Fibroblast of lung (primary cell): ENCODE measurements at regions not wholly inside any gene's neighbourhood (a gene's known extent, or its start where the extent isn't known, plus 50 kb on each side); places are given as distances from the start of the nearest gene placed in this dataset.

ENCODE experiments used
- DNase-seq, 2 donors: peaks; one replicate each; pipeline versions ENCODE4 v3.0.0 to v3.0.0-alpha.2; 2010; ENCODE audit warnings: low read depth in 2 of 2
- H2AFZ ChIP-seq: 2 replicates; pipeline ENCODE4 v1.5.1; 2012; ENCODE audit warnings: low read length, control low read depth, inconsistent platforms
- H3K27ac ChIP-seq: 2 replicates; pipeline ENCODE4 v1.5.1; 2011; ENCODE audit warnings: low read length, control low read depth; ENCODE audit not compliant: insufficient read depth
- H3K27me3 ChIP-seq: 2 replicates; pipeline ENCODE4 v1.5.1; 2011; ENCODE audit warnings: mild to moderate bottlenecking, low read length; ENCODE audit not compliant: control insufficient read depth, insufficient read depth
- H3K36me3 ChIP-seq: 2 replicates; pipeline ENCODE4 v1.5.1; 2011; ENCODE audit warnings: low read length; ENCODE audit not compliant: control insufficient read depth, insufficient read depth
- H3K4me1 ChIP-seq: 2 replicates; pipeline ENCODE4 v1.5.1; 2011; ENCODE audit warnings: low read length; ENCODE audit not compliant: control insufficient read depth, insufficient read depth; ENCODE audit errors: extremely low read depth
- H3K4me2 ChIP-seq: 2 replicates; pipeline ENCODE4 v1.5.1; 2011; ENCODE audit warnings: low read length, control low read depth; ENCODE audit not compliant: insufficient read depth; ENCODE audit errors: extremely low read depth
- H3K4me3 ChIP-seq, 4 experiments: fragments of 200-600 bp in 1 of 4; sonication (generic) in 1 of 4; replicated peaks in 1 of 4; 2 replicates each; pipeline ENCODE4 v1.5.1; 2011 to 2016; ENCODE audit warnings: low read length in 4 of 4, low read depth in 3 of 4, mild to moderate bottlenecking in 3 of 4, control low read depth in 2 of 4, inconsistent platforms in 1 of 4, mixed read lengths in 1 of 4; ENCODE audit not compliant: insufficient read depth in 1 of 4; ENCODE audit errors: control extremely low read depth in 1 of 4
- H3K79me2 ChIP-seq: 2 replicates; pipeline ENCODE4 v1.5.1; 2012; ENCODE audit warnings: mild to moderate bottlenecking, low read length, inconsistent platforms; ENCODE audit not compliant: control insufficient read depth, insufficient read depth
- H3K9ac ChIP-seq: 2 replicates; pipeline ENCODE4 v1.5.1; 2011; ENCODE audit warnings: mild to moderate bottlenecking, low read length, control low read depth; ENCODE audit not compliant: insufficient read depth
- H3K9me3 ChIP-seq: 2 replicates; pipeline ENCODE4 v1.5.1; 2012; ENCODE audit warnings: low read depth, low read length; ENCODE audit not compliant: control insufficient read depth, insufficient read depth
- H4K20me1 ChIP-seq: 2 replicates; pipeline ENCODE4 v1.5.1; 2011; ENCODE audit warnings: low read length; ENCODE audit not compliant: control insufficient read depth, insufficient read depth; ENCODE audit errors: extremely low read depth
- EZH2 ChIP-seq: IDR thresholded peaks from 2 replicates; pipeline ENCODE4 v1.5.1; 2012; ENCODE audit warnings: low read length, control low read depth, mild to moderate bottlenecking; ENCODE audit errors: missing control alignments
- TF ChIP-seq, protein P1 (sequence below), 2 donors: IDR thresholded peaks in 1 of 2; conservative IDR thresholded peaks in 1 of 2; 1 replicate in 1 of 2; 2 replicates in 1 of 2; pipeline ENCODE4 v1.5.1; 2011 to 2012; ENCODE audit warnings: low read length in 2 of 2, control low read depth in 1 of 2, inconsistent platforms in 1 of 2, low read depth in 1 of 2, mild to moderate bottlenecking in 1 of 2

GRCh38 chrX:109841869-109842579 is 109.0 kb upstream of the ACSL4 start:
- Histone ChIP-seq H3K27me3 (no peaks in the 10 kb centered on the region), H3K4me1 (peaks cover 11% of the 10 kb centered on the region), H2AFZ (no peak overlapping the region), H4K20me1 (no peaks in the 10 kb centered on the region), H3K9me3 (no peaks in the 10 kb centered on the region), H3K4me2 (no peak overlapping the region), H3K4me3 (no peak overlapping the region), H3K36me3 (no peaks in the 10 kb centered on the region), H3K27ac (peak overlapping the region; percentile 3), H3K9ac (no peak overlapping the region), H3K79me2 (no peaks in the 10 kb centered on the region)
- TF ChIP-seq, protein P1, sequence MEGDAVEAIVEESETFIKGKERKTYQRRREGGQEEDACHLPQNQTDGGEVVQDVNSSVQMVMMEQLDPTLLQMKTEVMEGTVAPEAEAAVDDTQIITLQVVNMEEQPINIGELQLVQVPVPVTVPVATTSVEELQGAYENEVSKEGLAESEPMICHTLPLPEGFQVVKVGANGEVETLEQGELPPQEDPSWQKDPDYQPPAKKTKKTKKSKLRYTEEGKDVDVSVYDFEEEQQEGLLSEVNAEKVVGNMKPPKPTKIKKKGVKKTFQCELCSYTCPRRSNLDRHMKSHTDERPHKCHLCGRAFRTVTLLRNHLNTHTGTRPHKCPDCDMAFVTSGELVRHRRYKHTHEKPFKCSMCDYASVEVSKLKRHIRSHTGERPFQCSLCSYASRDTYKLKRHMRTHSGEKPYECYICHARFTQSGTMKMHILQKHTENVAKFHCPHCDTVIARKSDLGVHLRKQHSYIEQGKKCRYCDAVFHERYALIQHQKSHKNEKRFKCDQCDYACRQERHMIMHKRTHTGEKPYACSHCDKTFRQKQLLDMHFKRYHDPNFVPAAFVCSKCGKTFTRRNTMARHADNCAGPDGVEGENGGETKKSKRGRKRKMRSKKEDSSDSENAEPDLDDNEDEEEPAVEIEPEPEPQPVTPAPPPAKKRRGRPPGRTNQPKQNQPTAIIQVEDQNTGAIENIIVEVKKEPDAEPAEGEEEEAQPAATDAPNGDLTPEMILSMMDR (conservative IDR thresholded peaks at IDR 0.05 in 1 of 2, IDR thresholded peaks at IDR 0.05 in 1 of 2; ENCODE audit: low read depth in 1 of 2, low read length in 2 of 2), result no peak
- no peak for TF ChIP-seq EZH2
- DNase-seq, result peak; percentile 50 to 57

- no peak overlapping the region for H3K9ac ChIP-seq
- H4K20me1 ChIP-seq, result no peaks in the 10 kb centered on the region
- no peak for DNase-seq
- H3K36me3 ChIP-seq, result no peaks in the 10 kb centered on the region
- H3K27me3 ChIP-seq, result no peaks in the 10 kb centered on the region
- H3K27ac ChIP-seq, result no peak overlapping the region
- H2AFZ ChIP-seq, result no peak overlapping the region
- no peak overlapping the region for H3K4me2 ChIP-seq
- no peak overlapping the region for H3K4me3 ChIP-seq
- TF ChIP-seq, protein P1 (conservative IDR thresholded peaks at IDR 0.05 in 1 of 2, IDR thresholded peaks at IDR 0.05 in 1 of 2; ENCODE audit: low read depth in 1 of 2, low read length in 2 of 2), result no peak
- TF ChIP-seq EZH2, result no peak
- H3K79me2 ChIP-seq, result no peaks in the 10 kb centered on the region
- H3K9me3 ChIP-seq, result no peaks in the 10 kb centered on the region
- H3K4me1 ChIP-seq, result peaks cover 11% of the 10 kb centered on the region
These were observed 109.6 kb upstream of the ACSL4 start for GRCh38 chrX:109842611-109843010.

- H3K4me2 ChIP-seq, result no peak overlapping the region
- H3K9ac ChIP-seq, result no peak overlapping the region
- H3K79me2 ChIP-seq, result no peaks in the 10 kb centered on the region
- H3K36me3 ChIP-seq, result no peaks in the 10 kb centered on the region
- H4K20me1 ChIP-seq, result no peaks in the 10 kb centered on the region
- DNase-seq, result peak in 1 of 2 donors; percentile 72
- H3K4me1 ChIP-seq, result peaks cover 19% of the 10 kb centered on the region
- H2AFZ ChIP-seq, result no peak overlapping the region
- TF ChIP-seq, protein P1 (conservative IDR thresholded peaks at IDR 0.05 in 1 of 2, IDR thresholded peaks at IDR 0.05 in 1 of 2; ENCODE audit: low read depth in 1 of 2, low read length in 2 of 2), result no peak
- TF ChIP-seq EZH2, result no peak
- H3K27me3 ChIP-seq, result no peaks in the 10 kb centered on the region
- H3K9me3 ChIP-seq, result no peaks in the 10 kb centered on the region
- no peak overlapping the region for H3K27ac ChIP-seq
- no peak overlapping the region for H3K4me3 ChIP-seq
These were observed 111.1 kb upstream of the ACSL4 start for GRCh38 chrX:109843963-109844751.
